OCI-LY3 (cell line): ENCODE measurements at regions not wholly inside any gene's neighbourhood (a gene's known extent, or its start where the extent isn't known, plus 50 kb on each side); places are given as distances from the start of the nearest gene placed in this dataset.
"Not testable (repeated sequence)": the region's sequence is repeated elsewhere in the genome, so short reads cannot be mapped to it uniquely, and the experiment has no call there.

Experiments used
- CTCF ChIP-seq: fragments of 200-600, 300-600 bp; sonication (generic); IDR thresholded peaks from 2 replicates; pipeline ENCODE4 v1.5.1; 2014; ENCODE audit warnings: antibody characterized with exemption, low read length, low read depth
- EZH2phosphoT487 ChIP-seq: fragments of 200-600 bp; shearing (Covaris generic); IDR thresholded peaks from 2 replicates; pipeline ENCODE4 v1.6.1; 2018; ENCODE audit warnings: antibody characterized with exemption, mixed run types, low read depth

DNA sequence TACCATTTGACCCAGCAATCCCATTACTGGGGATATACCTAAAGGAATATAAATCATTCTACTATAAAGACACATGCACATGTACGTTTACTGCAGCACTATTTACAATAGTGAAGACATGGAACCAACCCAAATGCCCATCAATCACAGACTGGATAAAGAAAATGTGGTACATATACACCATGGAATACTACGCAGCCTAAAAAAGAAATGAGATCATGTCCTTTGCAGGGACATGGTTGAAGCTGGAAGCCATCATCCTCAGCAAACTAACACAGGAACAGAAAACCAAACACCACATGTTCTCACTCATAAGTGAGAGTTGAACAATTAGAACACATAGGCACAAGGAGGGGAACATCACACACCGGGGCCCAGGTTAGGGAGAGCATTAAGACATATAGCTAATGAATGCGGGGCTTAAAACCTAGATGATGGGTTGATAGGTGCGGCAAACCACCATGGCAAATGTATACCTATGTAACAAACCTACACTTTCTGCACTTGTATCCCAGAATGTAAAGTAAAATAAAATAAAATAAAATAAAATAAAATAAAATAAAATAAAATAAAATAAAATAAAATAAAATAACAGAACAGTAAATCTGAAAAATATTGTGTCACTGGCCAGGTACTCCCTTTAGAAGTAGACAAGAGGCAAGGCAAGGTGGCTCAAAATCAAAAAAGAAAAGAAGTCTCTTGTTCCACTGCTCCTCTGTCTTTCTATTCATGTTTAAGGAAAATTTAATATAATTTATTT is 423.8 kb upstream of the GRAMD2B start:
- not testable (repeated sequence) for TF ChIP-seq CTCF, EZH2phosphoT487
